Adrenal gland (tissue), 9 donors: ENCODE measurements at regions not wholly inside any gene's neighbourhood (a gene's known extent, or its start where the extent isn't known, plus 50 kb on each side); places are given as distances from the start of the nearest gene placed in this dataset.

Experiments
- DNase-seq, 7 donors: peaks; one replicate each; pipeline ENCODE4 v3.0.0-alpha.2; 2019 to 2020
- H3K27ac ChIP-seq, 5 donors: fragments of 200-600 bp; sonication (generic) in 4 of 5; 1 replicate in 3 of 5; 2 replicates in 2 of 5; pipeline versions ENCODE4 v1.5.1 to v1.8.0; 2016 to 2020; ENCODE audit warnings: mild to moderate bottlenecking in 1 of 5
- H3K27me3 ChIP-seq: fragments of 200-600 bp; 2 replicates; pipeline ENCODE4 v1.8.0; 2021
- H3K36me3 ChIP-seq, 2 donors: fragments of 200-600 bp; replicated peaks in 1 of 2; 1 replicate in 1 of 2; 2 replicates in 1 of 2; pipeline versions ENCODE4 v1.5.1 to v1.8.0; 2018 to 2022
- H3K4me1 ChIP-seq, 2 donors: fragments of 200-600 bp; replicated peaks in 1 of 2; 1 replicate in 1 of 2; 2 replicates in 1 of 2; pipeline versions ENCODE4 v1.5.1 to v1.8.0; 2018 to 2021
- H3K4me3 ChIP-seq, 4 donors: fragments of 200-600 bp; sonication (generic) in 3 of 4; one replicate each; pipeline ENCODE4 v1.5.1; 2016 to 2018
- H3K9me3 ChIP-seq, 3 donors: fragments of 200-600 bp; sonication (generic) in 1 of 3; replicated peaks in 1 of 3; 1 replicate in 2 of 3; 2 replicates in 1 of 3; pipeline versions ENCODE4 v1.5.1 to v1.8.0; 2016 to 2021
- CTCF ChIP-seq, 6 experiments: fragments of 450-650 bp in 4 of 6; fragments of 200-600 bp in 2 of 6; sonication (generic) in 1 of 6; IDR thresholded peaks; 1 replicate in 5 of 6; 2 replicates in 1 of 6; pipeline versions ENCODE4 v1.5.1 to v1.8.0; 2016 to 2021; ENCODE audit warnings: antibody characterized with exemption in 6 of 6, mild to moderate bottlenecking in 2 of 6, moderate library complexity in 1 of 6
- POLR2A ChIP-seq, 2 donors: fragments of 450-650 bp; IDR thresholded peaks; one replicate each; pipeline ENCODE4 v1.6.1; 2017; ENCODE audit warnings: antibody characterized with exemption in 2 of 2, mild to moderate bottlenecking in 2 of 2, moderate library complexity in 1 of 2
- WGBS, 4 donors: extraction: QIAGEN DNeasy Blood & Tissue Kit in 2 of 4; methylation state at CpG; one replicate each; pipeline versions ENCODE4 v1.1.5 to v1.1.7; 2013 to 2017; 5-methylcytosine and 5-hydroxymethylcytosine counted together
- intact Hi-C, 2 donors: fragments of 100-400 bp; cut with DNase I; formaldehyde crosslinking; loops; one replicate each; pipeline versions ENCODE4 v1.14.1 to v1.15.0; 2022 to 2023
- donor health status: healthy with polysubstance abuse.
- donor health status: Bipolar disorder and iron deficiency.
- donor health status: DM: yes; HTN: yes; CAD: no.
- donor health status: DM: no; HTN: no; CAD: no.
- donor health status: DM: no; HTN: no; CAD: no.

- intact Hi-C loops, result no loop called here
- WGBS, 4 donors, result 78 to 88% (median 84%) methylated on average over 7 of the region's 7 CpGs
- TF ChIP-seq POLR2A (IDR thresholded peaks at IDR 0.05) (no peak), CTCF (IDR thresholded peaks at IDR 0.05) (no peak)
Measured at GRCh38 chr12:66910366-66910974, 231.6 kb upstream of the GRIP1 start.

GRCh38 chr12:66915306-66915904 lies 236.5 kb upstream of the GRIP1 start:
- no peak for DNase-seq
- H3K27me3 ChIP-seq, result no peaks in the 10 kb centered on the region
- no peak overlapping the region for H3K4me3 ChIP-seq
- intact Hi-C loops, result no loop called here
- H3K4me1 ChIP-seq, result no peaks in the 10 kb centered on the region
- TF ChIP-seq CTCF (IDR thresholded peaks at IDR 0.05), result no peak
- no peak for TF ChIP-seq POLR2A (IDR thresholded peaks at IDR 0.05)
- H3K9me3 ChIP-seq, result no peaks in the 10 kb centered on the region
- no peak overlapping the region for H3K27ac ChIP-seq
- 84 to 86% (median 85%) methylated on average over 6 of the region's 6 CpGs for WGBS, 4 donors
- H3K36me3 ChIP-seq, result no peaks in the 10 kb centered on the region

More at GRCh38 chr12:66910366-66910974, 231.6 kb upstream of the GRIP1 start:
- Histone ChIP-seq H3K27me3 (no peaks in the 10 kb centered on the region), H3K4me1 (no peaks in the 10 kb centered on the region), H3K27ac (no peak overlapping the region), H3K4me3 (no peak overlapping the region), H3K36me3 (no peaks in the 10 kb centered on the region), H3K9me3 (no peaks in the 10 kb centered on the region)
- no peak for DNase-seq

- WGBS, 4 donors, result 85 to 88% (median 86%) methylated on average over 3 of the region's 3 CpGs
- intact Hi-C loops, result no loop called here
Measured at GRCh38 chr12:66916189-66916588, 237.3 kb upstream of the GRIP1 start.

GRCh38 chr12:66919466-66919865 lies 240.6 kb upstream of the GRIP1 start:
- no peaks in the 10 kb centered on the region for H3K27me3 ChIP-seq
- no peak for DNase-seq
- H3K4me1 ChIP-seq, result no peaks in the 10 kb centered on the region
- no peak overlapping the region for H3K27ac ChIP-seq
- no peaks in the 10 kb centered on the region for H3K9me3 ChIP-seq
- H3K4me3 ChIP-seq, result no peak overlapping the region
- intact Hi-C loops, result no loop called here
- TF ChIP-seq POLR2A (IDR thresholded peaks at IDR 0.05), result no peak
- TF ChIP-seq CTCF (IDR thresholded peaks at IDR 0.05), result no peak
- WGBS, 4 donors, result 59 to 69% (median 67%) methylated on average over 2 of the region's 2 CpGs
- H3K36me3 ChIP-seq, result no peaks in the 10 kb centered on the region

More at GRCh38 chr12:66916189-66916588, 237.3 kb upstream of the GRIP1 start:
- Histone ChIP-seq H3K27ac (no peak overlapping the region), H3K4me3 (no peak overlapping the region), H3K4me1 (no peaks in the 10 kb centered on the region), H3K9me3 (no peaks in the 10 kb centered on the region), H3K27me3 (no peaks in the 10 kb centered on the region), H3K36me3 (no peaks in the 10 kb centered on the region)
- DNase-seq, result no peak
- TF ChIP-seq CTCF (IDR thresholded peaks at IDR 0.05), result no peak
- no peak for TF ChIP-seq POLR2A (IDR thresholded peaks at IDR 0.05)
